HCT116 (cell line): ENCODE measurements at regions not wholly inside any gene's neighbourhood (a gene's known extent, or its start where the extent isn't known, plus 50 kb on each side); places are given as distances from the start of the nearest gene placed in this dataset.

Experiments used
- ATAC-seq: fragments of 200-7000 bp; cut with Tn5 transposase; 2 replicates; pipeline ENCODE4 v1.9.1; 2020; ENCODE audit warnings: mild to moderate bottlenecking, moderate library complexity
- BruUV-seq: library from RNA; stranded (reverse); fragments of 400-500 nt; replicated peaks from 2 replicates; lab custom pipeline; 2021; lab: Mats Ljungman, UMichigan
- CTCF ChIA-PET: fragments of 300-600 bp; sonication (Branson Sonifier 250); formaldehyde crosslinking; loops from one replicate; lab custom pipeline; 2021; ENCODE audit warnings: antibody characterized with exemption; lab: Charles Lee
- POLR2A ChIA-PET: fragments of 300-600, 350-600 bp; sonication (Branson Sonifier 250); formaldehyde crosslinking; loops from one replicate; lab custom pipeline; 2021; ENCODE audit warnings: antibody characterized with exemption; lab: Charles Lee
- RAD21 ChIA-PET, 2 experiments: fragments of 300-600 bp; sonication (Branson Sonifier 250); formaldehyde crosslinking; loops; one replicate each; lab custom pipeline; 2023; ENCODE audit warnings: low total read pairs in 2 of 2; ENCODE audit not compliant: uncharacterized antibody in 2 of 2, unreplicated experiment in 2 of 2, low non-redundant PET in 1 of 2; lab: Charles Lee
- DNase-seq: peaks from one replicate; pipeline ENCODE4 v3.0.0-alpha.2; 2010; ENCODE audit warnings: low read depth, low spot score
- H2AFZ ChIP-seq: fragments of 200-600 bp; shearing (Covaris generic), sonication (generic); 2 replicates; pipeline ENCODE4 v1.6.1; 2017; ENCODE audit warnings: low read depth, mixed run types, mixed read lengths, antibody characterized with exemption, low read length; ENCODE audit not compliant: poor library complexity, severe bottlenecking
- H3K27ac ChIP-seq: 2 replicates; pipeline ENCODE4 v1.5.1; 2012; ENCODE audit warnings: low read depth, low read length
- H3K27me3 ChIP-seq: fragments of 200-600 bp; sonication (generic); 2 replicates; pipeline ENCODE4 v1.6.1; 2016; ENCODE audit warnings: mixed run types, low read length, mixed read lengths; ENCODE audit not compliant: insufficient read depth
- H3K36me3 ChIP-seq, 2 experiments: fragments of 200-500 bp in 1 of 2; fragments of 200-600 bp in 1 of 2; sonication (Bioruptor generic) in 1 of 2; sonication (generic) in 1 of 2; 2 replicates each; pipeline versions ENCODE4 v1.5.1 to v1.6.1; 2014 to 2016; ENCODE audit warnings: low read length in 2 of 2, inconsistent platforms in 1 of 2, mixed read lengths in 1 of 2, mixed run types in 1 of 2; ENCODE audit not compliant: insufficient read depth in 2 of 2, control insufficient read depth in 1 of 2
- H3K4me1 ChIP-seq, 2 experiments: fragments of 200-600 bp in 1 of 2; sonication (generic) in 1 of 2; 2 replicates each; pipeline versions ENCODE4 v1.5.1 to v1.6.1; 2012 to 2017; ENCODE audit warnings: low read length in 2 of 2, inconsistent platforms in 1 of 2, mild to moderate bottlenecking in 1 of 2, mixed read lengths in 1 of 2, mixed run types in 1 of 2, moderate library complexity in 1 of 2; ENCODE audit not compliant: insufficient read depth in 2 of 2, control insufficient read depth in 1 of 2
- H3K4me2 ChIP-seq: fragments of 200-600 bp; sonication (generic); 2 replicates; pipeline ENCODE4 v1.6.1; 2017; ENCODE audit warnings: mixed run types, low read length, mixed read lengths
- H3K4me3 ChIP-seq, 2 experiments: fragments of 200-600 bp in 1 of 2; sonication (generic) in 1 of 2; replicated peaks in 1 of 2; 2 replicates each; pipeline ENCODE4 v1.5.1; 2011 to 2016; ENCODE audit warnings: low read length in 2 of 2, control low read depth in 1 of 2, low read depth in 1 of 2, mild to moderate bottlenecking in 1 of 2, mixed read lengths in 1 of 2, mixed run types in 1 of 2
- H3K79me2 ChIP-seq: fragments of 200-600 bp; sonication (generic); 2 replicates; pipeline ENCODE4 v1.6.1; 2017; ENCODE audit warnings: mild to moderate bottlenecking, mixed run types, low read length, moderate library complexity, mixed read lengths; ENCODE audit not compliant: insufficient read depth
- H3K9ac ChIP-seq: fragments of 200-600 bp; sonication (generic); 2 replicates; pipeline ENCODE4 v1.6.1; 2016; ENCODE audit warnings: low read length, mixed read lengths
- H3K9me2 ChIP-seq: fragments of 200-600 bp; sonication (generic), shearing (Covaris generic); 2 replicates; pipeline ENCODE4 v1.6.1; 2017; ENCODE audit warnings: mixed run types, mild to moderate bottlenecking, moderate library complexity; ENCODE audit not compliant: insufficient read depth
- H3K9me3 ChIP-seq, 2 experiments: fragments of 200-500 bp in 1 of 2; fragments of 200-600 bp in 1 of 2; sonication (Bioruptor generic) in 1 of 2; sonication (generic) in 1 of 2; 2 replicates each; pipeline ENCODE4 v1.6.1; 2014 to 2017; ENCODE audit warnings: low read length in 2 of 2, mixed read lengths in 2 of 2, inconsistent platforms in 1 of 2, low read depth in 1 of 2, mild to moderate bottlenecking in 1 of 2, mixed run types in 1 of 2, moderate library complexity in 1 of 2; ENCODE audit not compliant: control insufficient read depth in 1 of 2, insufficient read depth in 1 of 2
- H4K20me1 ChIP-seq: fragments of 200-600 bp; sonication (generic), shearing (Covaris generic); 2 replicates; pipeline ENCODE4 v1.6.1; 2017; ENCODE audit warnings: mixed run types, mild to moderate bottlenecking, moderate library complexity; ENCODE audit not compliant: insufficient read depth
- CBX3 ChIP-seq: IDR thresholded peaks from 2 replicates; pipeline ENCODE4 v1.6.1; 2012; ENCODE audit warnings: low read depth
- MAX ChIP-seq: IDR thresholded peaks from 2 replicates; pipeline ENCODE4 v1.6.1; 2012
- TCF7L2 ChIP-seq: IDR thresholded peaks from 2 replicates; pipeline ENCODE4 v1.7.0; 2011; ENCODE audit warnings: borderline replicate concordance, inconsistent platforms; ENCODE audit not compliant: insufficient read depth, insufficient read length; ENCODE audit errors: extremely low read depth
- ZFX ChIP-seq: fragments of 450-650 bp; IDR thresholded peaks from 2 replicates; pipeline ENCODE4 v1.6.1; 2017
- ZNF274 ChIP-seq: fragments of 200-500 bp; sonication (Bioruptor generic); IDR thresholded peaks from 2 replicates; pipeline ENCODE4 v1.6.1; 2014; ENCODE audit warnings: mild to moderate bottlenecking, low read depth, low read length, inconsistent platforms
- intact Hi-C: fragments of 100-400 bp; cut with micrococcal nuclease; formaldehyde crosslinking; loops from 2 replicates; pipeline ENCODE4 v1.10.0; 2022
- TF ChIP-seq, protein P1 (sequence below): IDR thresholded peaks from 2 replicates; pipeline ENCODE4 v1.6.1; 2012

- ChIA-PET POLR2A (no interaction called here), RAD21 (no interaction called here)
- BruUV-seq, result no TSS peak
- H3K4me2 ChIP-seq, result no peak overlapping the region
- no peaks in the 10 kb centered on the region for H3K9me2 ChIP-seq
- intact Hi-C loops, result no loop called here
- H3K4me1 ChIP-seq, result no peaks in the 10 kb centered on the region
- H3K9ac ChIP-seq, result no peak overlapping the region
- ATAC-seq, result no peak
- peaks cover 0 to 13% of the 10 kb centered on the region in 2 experiments; a peak in 1 of 4 replicates for H3K9me3 ChIP-seq
- H3K36me3 ChIP-seq, result no peaks in the 10 kb centered on the region
- H3K27ac ChIP-seq, result no peak overlapping the region
- TF ChIP-seq ZNF274 (no peak), ZFX (no peak), TCF7L2 (no peak), MAX (no peak)
- TF ChIP-seq, protein P1, sequence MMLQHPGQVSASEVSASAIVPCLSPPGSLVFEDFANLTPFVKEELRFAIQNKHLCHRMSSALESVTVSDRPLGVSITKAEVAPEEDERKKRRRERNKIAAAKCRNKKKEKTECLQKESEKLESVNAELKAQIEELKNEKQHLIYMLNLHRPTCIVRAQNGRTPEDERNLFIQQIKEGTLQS, result no peak
- TF ChIP-seq, all 23 proteins: peak for 0
- Histone ChIP-seq H2AFZ (no peak overlapping the region), H3K27me3 (no peaks in the 10 kb centered on the region), H3K4me3 (no peak overlapping the region), H3K79me2 (no peaks in the 10 kb centered on the region), H4K20me1 (no peaks in the 10 kb centered on the region)
- CTCF ChIA-PET, result no interaction called here
- DNase-seq, result no peak
These were observed 992.2 kb upstream of the PIK3C3 start for GRCh38 chr18:40962784-40963183.

- Histone ChIP-seq H3K79me2 (no peaks in the 10 kb centered on the region), H3K9me2 (no peaks in the 10 kb centered on the region), H3K9ac (no peak overlapping the region), H3K27me3 (no peaks in the 10 kb centered on the region), H3K36me3 (no peaks in the 10 kb centered on the region), H3K9me3 (peaks cover 7 to 12% of the 10 kb centered on the region in 2 experiments; a peak in 2 of 4 replicates), H2AFZ (no peak overlapping the region), H3K27ac (no peak overlapping the region), H3K4me1 (no peaks in the 10 kb centered on the region), H4K20me1 (no peaks in the 10 kb centered on the region), H3K4me2 (no peak overlapping the region), H3K4me3 (no peak overlapping the region)
- CTCF ChIA-PET, result no interaction called here
- DNase-seq (no peak), ATAC-seq (no peak)
- RAD21 ChIA-PET, result no interaction called here
- TF ChIP-seq CBX3, result no peak
- no TSS peak for BruUV-seq
- intact Hi-C loops, result no loop called here
- POLR2A ChIA-PET, result no interaction called here
These were observed 997.4 kb upstream of the PIK3C3 start for GRCh38 chr18:40957533-40958070.
